GM23338 (cell line): ENCODE measurements at regions not wholly inside any gene's neighbourhood (a gene's known extent, or its start where the extent isn't known, plus 50 kb on each side); places are given as distances from the start of the nearest gene placed in this dataset.

Source experiments
- ATAC-seq: fragments of 200-7000 bp; cut with Tn5 transposase; 3 replicates; pipeline ENCODE4 v1.9.1; 2020
- DNase-seq: peaks from one replicate; pipeline ENCODE4 v3.0.0-alpha.2; 2015; ENCODE audit warnings: low spot score
- H2AFZ ChIP-seq: fragments of 200-600 bp; sonication (generic); 2 replicates; pipeline ENCODE4 v1.8.0; 2016; ENCODE audit warnings: antibody characterized with exemption, mild to moderate bottlenecking, moderate library complexity
- H3F3A ChIP-seq: fragments of 200-600 bp; sonication (generic); replicated peaks from 2 replicates; pipeline ENCODE4 v1.8.0; 2017; ENCODE audit warnings: antibody characterized with exemption, mixed run types, low read depth
- H3K27ac ChIP-seq: fragments of 200-600 bp; sonication (generic); 2 replicates; pipeline ENCODE4 v1.6.1; 2016; ENCODE audit warnings: low read depth
- H3K27me3 ChIP-seq: fragments of 200-600 bp; sonication (generic); 2 replicates; pipeline ENCODE4 v1.8.0; 2016; ENCODE audit warnings: mild to moderate bottlenecking, mixed run types, moderate library complexity; ENCODE audit not compliant: insufficient read depth
- H3K36me3 ChIP-seq: fragments of 200-600 bp; sonication (generic); 2 replicates; pipeline ENCODE4 v1.8.0; 2016; ENCODE audit warnings: mild to moderate bottlenecking; ENCODE audit not compliant: insufficient read depth
- H3K4me1 ChIP-seq: fragments of 200-600 bp; sonication (generic); 2 replicates; pipeline ENCODE4 v1.8.0; 2016; ENCODE audit warnings: mild to moderate bottlenecking, moderate library complexity; ENCODE audit not compliant: insufficient read depth
- H3K4me2 ChIP-seq: fragments of 200-600 bp; sonication (generic); 2 replicates; pipeline ENCODE4 v1.7.1; 2017; ENCODE audit warnings: mixed run types
- H3K4me3 ChIP-seq: fragments of 200-600 bp; sonication (generic); 2 replicates; pipeline ENCODE4 v1.6.1; 2016; ENCODE audit warnings: mixed run types
- H3K79me2 ChIP-seq: fragments of 200-600 bp; sonication (generic); replicated peaks from 2 replicates; pipeline ENCODE4 v1.8.0; 2017; ENCODE audit warnings: mild to moderate bottlenecking; ENCODE audit not compliant: insufficient read depth
- H3K9me2 ChIP-seq: fragments of 200-600 bp; sonication (generic); 2 replicates; pipeline ENCODE4 v1.8.0; 2017; ENCODE audit not compliant: insufficient read depth
- H4K20me1 ChIP-seq: fragments of 200-600 bp; sonication (generic); replicated peaks from 2 replicates; pipeline ENCODE4 v1.8.0; 2017; ENCODE audit warnings: mild to moderate bottlenecking; ENCODE audit not compliant: insufficient read depth
- H3K27ac Mint-ChIP-seq: 2 replicates; pipeline ENCODE4 v1.8.0; 2020; ENCODE audit warnings: inconsistent platforms, mild to moderate bottlenecking, moderate library complexity, mixed read lengths
- H3K27me3 Mint-ChIP-seq: 3 replicates; pipeline ENCODE4 v1.8.0; 2022; ENCODE audit warnings: low read depth, mild to moderate bottlenecking, moderate library complexity, mixed read lengths, inconsistent platforms; ENCODE audit not compliant: insufficient read depth, poor library complexity
- H3K36me3 Mint-ChIP-seq: 3 replicates; pipeline ENCODE4 v1.8.0; 2021; ENCODE audit warnings: low read depth, mild to moderate bottlenecking, inconsistent platforms, moderate library complexity, mixed read lengths
- H3K4me1 Mint-ChIP-seq: 3 replicates; pipeline ENCODE4 v1.8.0; 2020; ENCODE audit warnings: mild to moderate bottlenecking, inconsistent platforms, mixed read lengths
- H3K4me3 Mint-ChIP-seq: 3 replicates; pipeline ENCODE4 v1.8.0; 2021; ENCODE audit warnings: moderate library complexity, mild to moderate bottlenecking, inconsistent platforms, mixed read lengths
- H3K9me3 Mint-ChIP-seq: 3 replicates; pipeline ENCODE4 v1.8.0; 2020; ENCODE audit warnings: moderate library complexity, mild to moderate bottlenecking, inconsistent platforms, mixed read lengths
- EZH2 ChIP-seq: fragments of 200-600 bp; sonication (generic); IDR thresholded peaks from one replicate; pipeline ENCODE4 v1.8.0; 2017; ENCODE audit warnings: antibody characterized with exemption, mild to moderate bottlenecking, low read depth; ENCODE audit not compliant: unreplicated experiment
- JUNB ChIP-seq: IDR thresholded peaks from one replicate; pipeline ENCODE4 v1.6.1; 2016; ENCODE audit warnings: antibody characterized with exemption; ENCODE audit not compliant: unreplicated experiment
- NANOG ChIP-seq: IDR thresholded peaks from 2 replicates; pipeline ENCODE4 v1.6.1; 2016; ENCODE audit warnings: antibody characterized with exemption, borderline replicate concordance
- ZNF114 ChIP-seq: fragments of 250-450 bp; sonication (Bioruptor Pico); IDR thresholded peaks from 2 replicates; pipeline ENCODE4 v1.5.0; 2020; ENCODE audit warnings: mild to moderate bottlenecking, moderate library complexity
- ZNF331 ChIP-seq: fragments of 250-450 bp; sonication (Bioruptor Pico); IDR thresholded peaks from 2 replicates; pipeline ENCODE4 v1.5.0; 2020; ENCODE audit warnings: low read depth, mild to moderate bottlenecking, moderate library complexity
- TF ChIP-seq, protein P1 (sequence below), 2 experiments: fragments of 200-600 bp in 1 of 2; sonication (generic) in 1 of 2; conservative IDR thresholded peaks; 2 replicates each; pipeline versions ENCODE4 v1.5.1 to v1.6.1; 2016 to 2017; ENCODE audit warnings: antibody characterized with exemption in 2 of 2, low read depth in 2 of 2, mild to moderate bottlenecking in 2 of 2, moderate library complexity in 1 of 2
- TF ChIP-seq, protein P2 (sequence below): fragments of 250-450 bp; sonication (Bioruptor Pico); IDR thresholded peaks from 2 replicates; pipeline ENCODE4 v1.5.0; 2020; ENCODE audit warnings: mild to moderate bottlenecking, moderate library complexity

DNA sequence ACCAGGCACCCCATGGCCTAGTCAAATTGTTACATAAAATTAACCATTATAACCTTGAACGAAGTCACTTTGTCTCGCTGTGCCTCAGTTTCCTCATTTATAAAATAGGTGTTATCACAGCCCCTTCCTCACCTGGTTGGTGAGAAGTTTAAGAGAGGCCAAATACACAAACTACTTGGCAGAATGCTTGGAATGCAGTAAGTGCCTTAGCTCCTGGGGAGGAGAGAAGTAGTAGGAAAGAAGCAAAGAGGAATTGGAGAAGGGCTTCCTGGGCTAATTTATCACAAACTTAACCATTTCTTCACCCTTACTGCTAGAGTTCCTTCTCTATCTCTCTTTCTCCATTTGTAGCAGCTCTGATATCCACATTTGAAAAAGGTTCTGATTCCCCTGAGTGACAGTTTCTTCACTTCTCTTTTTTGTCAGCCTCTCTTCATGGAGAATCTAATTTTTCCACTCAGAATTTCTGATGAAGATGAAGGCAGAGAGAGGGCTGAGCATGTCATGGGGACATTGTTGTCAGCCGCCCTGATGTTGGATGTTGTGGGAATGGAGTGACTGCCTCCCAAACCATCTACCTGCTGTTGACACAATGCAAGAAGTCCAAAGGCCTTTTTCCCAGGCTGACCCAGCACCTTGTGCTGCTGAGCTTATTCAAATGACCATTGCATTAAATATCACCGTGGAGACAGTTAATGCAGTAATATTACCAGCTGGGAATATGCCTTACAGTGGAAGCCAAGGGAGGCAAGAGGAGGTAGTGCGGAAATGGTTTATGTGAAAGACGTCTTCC, 60.4 kb downstream of the BOD1L2 start:
- H3K36me3 Mint-ChIP-seq: no peaks in the 10 kb centered on the region; the same call in 2 of the 3 replicates
- peaks cover 44% of the 10 kb centered on the region for H3K4me1 Mint-ChIP-seq
- H4K20me1 ChIP-seq: no peaks in the 10 kb centered on the region
- H2AFZ ChIP-seq: peak overlapping the region; percentile 69; the same call in 1 of the 2 replicates
- no peaks in the 10 kb centered on the region for H3K27me3 ChIP-seq
- H3K79me2 ChIP-seq: no peaks in the 10 kb centered on the region
- peaks cover 9% of the 10 kb centered on the region; the same call in 1 of the 2 replicates for H3K9me2 ChIP-seq
- TF ChIP-seq ZNF331 (CRISPR knock-in tag): no peak
- TF ChIP-seq JUNB: no peak
- TF ChIP-seq ZNF114 (CRISPR knock-in tag): no peak
- TF ChIP-seq NANOG: no peak
- TF ChIP-seq EZH2: no peak
- TF ChIP-seq, protein P1, sequence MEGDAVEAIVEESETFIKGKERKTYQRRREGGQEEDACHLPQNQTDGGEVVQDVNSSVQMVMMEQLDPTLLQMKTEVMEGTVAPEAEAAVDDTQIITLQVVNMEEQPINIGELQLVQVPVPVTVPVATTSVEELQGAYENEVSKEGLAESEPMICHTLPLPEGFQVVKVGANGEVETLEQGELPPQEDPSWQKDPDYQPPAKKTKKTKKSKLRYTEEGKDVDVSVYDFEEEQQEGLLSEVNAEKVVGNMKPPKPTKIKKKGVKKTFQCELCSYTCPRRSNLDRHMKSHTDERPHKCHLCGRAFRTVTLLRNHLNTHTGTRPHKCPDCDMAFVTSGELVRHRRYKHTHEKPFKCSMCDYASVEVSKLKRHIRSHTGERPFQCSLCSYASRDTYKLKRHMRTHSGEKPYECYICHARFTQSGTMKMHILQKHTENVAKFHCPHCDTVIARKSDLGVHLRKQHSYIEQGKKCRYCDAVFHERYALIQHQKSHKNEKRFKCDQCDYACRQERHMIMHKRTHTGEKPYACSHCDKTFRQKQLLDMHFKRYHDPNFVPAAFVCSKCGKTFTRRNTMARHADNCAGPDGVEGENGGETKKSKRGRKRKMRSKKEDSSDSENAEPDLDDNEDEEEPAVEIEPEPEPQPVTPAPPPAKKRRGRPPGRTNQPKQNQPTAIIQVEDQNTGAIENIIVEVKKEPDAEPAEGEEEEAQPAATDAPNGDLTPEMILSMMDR (conservative IDR thresholded peaks at IDR 0.05; ENCODE audit: low read depth in 2 of 2): no peak
- TF ChIP-seq, protein P2, sequence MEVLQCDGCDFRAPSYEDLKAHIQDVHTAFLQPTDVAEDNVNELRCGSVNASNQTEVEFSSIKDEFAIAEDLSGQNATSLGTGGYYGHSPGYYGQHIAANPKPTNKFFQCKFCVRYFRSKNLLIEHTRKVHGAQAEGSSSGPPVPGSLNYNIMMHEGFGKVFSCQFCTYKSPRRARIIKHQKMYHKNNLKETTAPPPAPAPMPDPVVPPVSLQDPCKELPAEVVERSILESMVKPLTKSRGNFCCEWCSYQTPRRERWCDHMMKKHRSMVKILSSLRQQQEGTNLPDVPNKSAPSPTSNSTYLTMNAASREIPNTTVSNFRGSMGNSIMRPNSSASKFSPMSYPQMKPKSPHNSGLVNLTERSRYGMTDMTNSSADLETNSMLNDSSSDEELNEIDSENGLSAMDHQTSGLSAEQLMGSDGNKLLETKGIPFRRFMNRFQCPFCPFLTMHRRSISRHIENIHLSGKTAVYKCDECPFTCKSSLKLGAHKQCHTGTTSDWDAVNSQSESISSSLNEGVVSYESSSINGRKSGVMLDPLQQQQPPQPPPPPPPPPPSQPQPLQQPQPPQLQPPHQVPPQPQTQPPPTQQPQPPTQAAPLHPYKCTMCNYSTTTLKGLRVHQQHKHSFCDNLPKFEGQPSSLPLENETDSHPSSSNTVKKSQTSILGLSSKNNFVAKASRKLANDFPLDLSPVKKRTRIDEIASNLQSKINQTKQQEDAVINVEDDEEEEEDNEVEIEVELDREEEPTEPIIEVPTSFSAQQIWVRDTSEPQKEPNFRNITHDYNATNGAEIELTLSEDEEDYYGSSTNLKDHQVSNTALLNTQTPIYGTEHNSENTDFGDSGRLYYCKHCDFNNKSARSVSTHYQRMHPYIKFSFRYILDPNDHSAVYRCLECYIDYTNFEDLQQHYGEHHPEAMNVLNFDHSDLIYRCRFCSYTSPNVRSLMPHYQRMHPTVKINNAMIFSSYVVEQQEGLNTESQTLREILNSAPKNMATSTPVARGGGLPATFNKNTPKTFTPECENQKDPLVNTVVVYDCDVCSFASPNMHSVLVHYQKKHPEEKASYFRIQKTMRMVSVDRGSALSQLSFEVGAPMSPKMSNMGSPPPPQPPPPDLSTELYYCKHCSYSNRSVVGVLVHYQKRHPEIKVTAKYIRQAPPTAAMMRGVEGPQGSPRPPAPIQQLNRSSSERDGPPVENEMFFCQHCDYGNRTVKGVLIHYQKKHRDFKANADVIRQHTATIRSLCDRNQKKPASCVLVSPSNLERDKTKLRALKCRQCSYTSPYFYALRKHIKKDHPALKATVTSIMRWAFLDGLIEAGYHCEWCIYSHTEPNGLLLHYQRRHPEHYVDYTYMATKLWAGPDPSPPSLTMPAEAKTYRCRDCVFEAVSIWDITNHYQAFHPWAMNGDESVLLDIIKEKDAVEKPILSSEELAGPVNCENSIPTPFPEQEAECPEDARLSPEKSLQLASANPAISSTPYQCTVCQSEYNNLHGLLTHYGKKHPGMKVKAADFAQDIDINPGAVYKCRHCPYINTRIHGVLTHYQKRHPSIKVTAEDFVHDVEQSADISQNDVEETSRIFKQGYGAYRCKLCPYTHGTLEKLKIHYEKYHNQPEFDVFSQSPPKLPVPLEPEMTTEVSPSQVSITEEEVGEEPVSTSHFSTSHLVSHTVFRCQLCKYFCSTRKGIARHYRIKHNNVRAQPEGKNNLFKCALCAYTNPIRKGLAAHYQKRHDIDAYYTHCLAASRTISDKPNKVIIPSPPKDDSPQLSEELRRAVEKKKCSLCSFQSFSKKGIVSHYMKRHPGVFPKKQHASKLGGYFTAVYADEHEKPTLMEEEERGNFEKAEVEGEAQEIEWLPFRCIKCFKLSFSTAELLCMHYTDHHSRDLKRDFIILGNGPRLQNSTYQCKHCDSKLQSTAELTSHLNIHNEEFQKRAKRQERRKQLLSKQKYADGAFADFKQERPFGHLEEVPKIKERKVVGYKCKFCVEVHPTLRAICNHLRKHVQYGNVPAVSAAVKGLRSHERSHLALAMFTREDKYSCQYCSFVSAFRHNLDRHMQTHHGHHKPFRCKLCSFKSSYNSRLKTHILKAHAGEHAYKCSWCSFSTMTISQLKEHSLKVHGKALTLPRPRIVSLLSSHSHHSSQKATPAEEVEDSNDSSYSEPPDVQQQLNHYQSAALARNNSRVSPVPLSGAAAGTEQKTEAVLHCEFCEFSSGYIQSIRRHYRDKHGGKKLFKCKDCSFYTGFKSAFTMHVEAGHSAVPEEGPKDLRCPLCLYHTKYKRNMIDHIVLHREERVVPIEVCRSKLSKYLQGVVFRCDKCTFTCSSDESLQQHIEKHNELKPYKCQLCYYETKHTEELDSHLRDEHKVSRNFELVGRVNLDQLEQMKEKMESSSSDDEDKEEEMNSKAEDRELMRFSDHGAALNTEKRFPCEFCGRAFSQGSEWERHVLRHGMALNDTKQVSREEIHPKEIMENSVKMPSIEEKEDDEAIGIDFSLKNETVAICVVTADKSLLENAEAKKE (CRISPR knock-in tag): 0 out of 2 replicates have a peak, but pooled peaks have one; percentile 23
- H3K27me3 Mint-ChIP-seq: peaks cover 17% of the 10 kb centered on the region
- no peaks in the 10 kb centered on the region for H3K36me3 ChIP-seq
- H3K4me3 Mint-ChIP-seq: no peak overlapping the region
- peaks cover 4% of the 10 kb centered on the region; the same call in 1 of the 3 replicates for H3K9me3 Mint-ChIP-seq
- peaks cover 39% of the 10 kb centered on the region for H3K4me1 ChIP-seq
- no peak overlapping the region for H3K4me3 ChIP-seq
- ATAC-seq: no peak
- no peak overlapping the region for H3K27ac ChIP-seq
- peak; percentile 54 for DNase-seq
- peak overlapping the region; percentile 25 for H3K4me2 ChIP-seq
- no peak overlapping the region; the same call in 1 of the 2 replicates for H3K27ac Mint-ChIP-seq
- H3F3A ChIP-seq: no peaks in the 10 kb centered on the region
